ENCODE measurements at regions not wholly inside any gene's neighbourhood (a gene's known extent, or its start where the extent isn't known, plus 50 kb on each side); places are given as distances from the start of the nearest gene placed in this dataset.

DNA sequence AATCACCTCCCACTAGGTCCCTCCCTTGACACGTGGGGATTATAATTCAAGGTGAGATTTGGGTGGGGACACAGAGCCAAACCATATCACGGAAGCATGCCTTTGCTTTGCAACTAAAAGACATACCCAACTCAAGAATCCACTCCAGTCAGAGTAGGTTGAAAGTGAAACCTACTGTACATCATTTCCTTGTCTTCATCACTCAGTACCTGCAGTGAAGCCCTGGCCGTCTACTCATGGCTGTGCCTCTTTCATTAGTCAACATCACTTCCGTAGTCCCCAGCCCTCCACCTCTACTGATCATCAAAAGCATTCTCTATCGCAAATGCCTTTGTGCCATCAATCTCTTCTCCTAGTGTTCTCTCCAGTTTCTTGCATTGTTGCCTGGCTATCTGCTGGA, 343.1 kb upstream of the ARGLU1 start:
- no peak for DNase-seq

DNA sequence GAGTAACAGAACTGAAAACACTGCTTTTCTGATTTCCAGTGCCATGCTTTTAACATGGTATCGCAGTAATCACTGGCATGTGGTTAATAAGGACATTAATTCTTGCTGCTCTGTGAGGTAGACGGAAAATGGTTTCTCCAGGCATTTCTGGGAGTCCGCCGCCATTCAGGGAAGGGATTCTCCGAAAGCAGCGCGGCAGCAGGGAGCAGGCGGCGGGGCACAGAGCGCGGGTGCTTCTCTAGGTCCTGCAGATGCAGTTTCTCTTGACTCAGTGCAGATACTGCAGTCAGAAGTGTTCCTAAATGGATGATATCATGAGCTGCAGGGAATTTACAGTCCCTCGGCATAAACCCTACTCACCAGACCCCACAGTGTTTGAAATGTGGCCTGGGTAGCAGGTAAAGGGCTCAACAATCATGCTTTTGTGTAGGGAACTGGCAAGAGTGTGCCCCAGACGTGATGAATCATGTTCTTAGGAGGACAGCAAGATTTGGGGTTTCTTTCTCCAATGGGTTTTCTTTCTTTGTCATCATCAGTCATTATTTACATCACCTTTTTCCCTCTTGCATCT, 338.6 kb upstream of the ARGLU1 start:
- peak; percentile 41 for DNase-seq

DNA sequence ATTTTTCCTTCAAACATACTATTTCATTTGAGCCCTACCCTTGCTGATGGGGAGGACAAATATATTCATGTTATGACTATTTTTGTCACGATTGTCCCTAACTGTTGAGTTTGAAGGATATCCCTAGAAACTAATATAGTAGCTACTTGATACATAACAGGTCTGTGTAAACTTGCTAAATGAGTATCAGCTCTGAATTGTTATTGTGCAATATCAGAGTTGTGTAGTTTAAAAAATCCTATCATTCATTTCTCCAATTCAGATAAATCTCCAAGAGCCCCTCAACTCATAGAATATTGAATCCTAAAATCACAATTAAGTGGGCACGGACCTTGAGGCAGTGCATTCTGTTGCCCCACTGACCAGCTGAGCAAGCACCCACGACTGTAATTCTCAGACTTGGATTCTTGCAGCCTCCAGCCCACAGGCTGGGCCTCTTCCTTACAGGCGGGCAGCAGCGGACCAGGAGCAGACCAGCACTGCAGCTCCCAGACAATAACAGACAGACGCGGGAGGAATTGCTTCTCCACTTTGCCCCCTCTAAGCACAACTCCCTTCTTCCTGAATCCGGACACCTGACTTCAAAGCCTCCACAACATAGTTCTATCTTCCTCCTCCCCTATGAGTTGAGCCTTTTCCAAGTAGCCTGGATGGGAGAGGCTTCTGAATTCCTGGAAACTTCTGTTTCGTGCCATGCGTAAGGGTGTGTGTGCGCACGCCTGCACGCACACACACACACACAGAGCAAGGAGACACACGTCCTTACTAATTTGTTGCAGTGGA, 337.6 kb upstream of the ARGLU1 start:
- DNase-seq = peak; percentile 59

DNA sequence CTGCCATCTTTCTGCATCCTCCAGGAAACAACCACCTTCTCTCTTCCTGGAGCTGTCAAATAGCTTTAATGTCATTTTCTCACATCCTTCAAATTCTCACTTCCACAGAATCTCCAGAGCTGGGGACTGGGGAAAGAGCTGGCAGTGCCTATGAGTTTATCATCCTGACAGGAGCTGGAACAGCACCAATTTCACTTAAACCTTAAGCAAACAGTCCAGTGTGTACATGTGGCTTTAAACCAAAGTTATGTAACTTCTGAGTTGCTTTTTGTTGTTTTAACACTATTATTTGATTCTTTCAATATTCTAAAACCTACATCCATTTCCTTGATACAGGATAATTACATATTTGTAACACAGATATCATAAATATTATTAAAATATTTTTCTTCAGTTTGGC, 331.5 kb upstream of the ARGLU1 start:
- no peak for DNase-seq

DNA sequence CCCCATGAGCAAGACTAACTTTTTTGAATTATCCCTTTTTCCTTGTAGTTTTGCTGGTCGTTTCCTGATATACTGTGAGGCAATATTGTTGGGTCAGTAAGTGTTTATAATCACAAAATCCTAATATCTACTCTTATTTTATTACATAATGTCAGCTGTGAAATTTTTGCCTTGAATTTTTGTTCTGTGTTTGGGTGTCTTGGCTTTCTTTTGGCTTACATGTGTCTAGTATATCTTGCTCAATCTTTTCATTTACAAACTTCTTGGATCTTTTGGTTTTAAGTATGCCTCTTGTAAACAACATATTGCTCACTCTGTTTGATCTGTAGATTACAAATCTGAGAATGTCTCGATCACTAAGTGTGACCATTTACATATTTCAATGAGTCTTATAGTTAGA, 330.3 kb upstream of the ARGLU1 start:
- DNase-seq = no peak

DNA sequence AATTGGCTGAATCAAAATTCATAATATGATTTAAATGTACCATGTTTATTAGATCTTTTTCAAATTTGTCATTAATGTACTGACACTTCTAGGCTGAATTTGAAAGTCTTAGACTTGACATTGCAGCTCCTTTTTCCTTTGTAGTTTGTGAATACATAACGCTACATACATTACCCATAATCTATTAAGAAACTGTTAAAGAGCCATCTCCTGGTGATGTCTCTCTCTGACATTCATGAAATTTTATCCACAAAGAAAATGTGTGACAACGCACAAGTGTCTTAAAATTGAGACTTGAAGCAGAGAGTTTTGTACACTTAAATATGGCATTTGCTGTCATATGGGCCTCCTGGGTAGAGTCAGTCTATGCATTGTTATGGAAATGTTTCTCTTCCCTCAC, 320.2 kb upstream of the ARGLU1 start:
- DNase-seq = no peak

DNA sequence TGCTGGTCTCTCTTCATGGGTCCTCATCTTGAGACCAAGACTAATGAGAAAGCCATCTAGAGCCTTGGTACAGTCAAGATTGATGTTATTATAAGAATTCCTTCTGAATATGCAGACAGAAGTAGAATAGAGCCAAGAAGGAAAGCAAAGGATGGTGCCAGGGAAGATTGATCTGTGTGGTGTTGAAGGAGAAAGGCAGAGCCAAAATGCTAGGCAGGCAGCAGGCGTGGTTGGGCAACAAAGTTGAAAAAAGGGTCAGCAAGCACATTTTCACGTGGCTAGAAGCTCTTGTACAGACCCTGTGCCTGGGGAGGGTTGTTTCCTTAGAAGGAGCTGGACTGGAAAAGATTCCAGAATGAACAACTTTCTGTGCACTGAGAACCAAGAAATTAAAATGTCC, 319.7 kb upstream of the ARGLU1 start:
- no peak for DNase-seq

DNA sequence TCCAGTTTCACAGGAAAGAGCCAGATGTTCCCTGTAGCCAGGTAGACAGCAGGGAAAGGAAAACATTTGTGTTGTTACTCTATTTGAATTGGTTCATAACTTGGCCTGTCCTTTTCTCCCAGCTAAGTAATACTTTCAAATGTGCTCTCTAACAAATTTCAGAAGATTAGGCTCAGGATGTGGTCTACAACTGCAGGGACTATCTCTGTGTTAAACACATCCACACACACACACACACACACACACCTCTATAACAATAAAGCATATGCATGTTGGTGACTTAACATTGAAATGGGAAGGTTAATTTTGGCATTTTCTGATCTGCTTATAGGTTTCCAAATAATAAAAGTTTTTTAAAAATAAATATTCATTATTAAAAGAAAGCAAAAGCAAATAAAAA, 316.0 kb upstream of the ARGLU1 start:
- no peak for DNase-seq

DNA sequence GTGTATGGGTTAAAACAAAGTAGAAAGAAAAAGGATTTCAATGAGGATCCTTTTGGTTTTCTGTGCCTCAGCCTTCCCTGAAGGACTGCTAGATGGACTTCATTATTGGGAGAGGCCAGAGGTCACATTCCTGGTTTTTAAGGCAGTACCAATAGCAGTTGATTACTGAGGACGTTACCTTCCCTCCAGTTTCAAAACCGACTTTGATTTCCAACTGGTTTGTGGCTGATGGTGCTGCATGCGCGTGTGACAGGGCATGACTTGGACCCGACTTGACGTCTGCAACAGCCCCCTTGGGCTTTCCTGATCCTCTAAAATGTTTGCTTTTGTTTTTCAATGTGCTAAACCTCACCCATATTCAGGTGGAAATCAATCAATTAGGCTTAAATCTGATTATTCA, 314.3 kb upstream of the ARGLU1 start:
- peak; percentile 58 for DNase-seq

DNA sequence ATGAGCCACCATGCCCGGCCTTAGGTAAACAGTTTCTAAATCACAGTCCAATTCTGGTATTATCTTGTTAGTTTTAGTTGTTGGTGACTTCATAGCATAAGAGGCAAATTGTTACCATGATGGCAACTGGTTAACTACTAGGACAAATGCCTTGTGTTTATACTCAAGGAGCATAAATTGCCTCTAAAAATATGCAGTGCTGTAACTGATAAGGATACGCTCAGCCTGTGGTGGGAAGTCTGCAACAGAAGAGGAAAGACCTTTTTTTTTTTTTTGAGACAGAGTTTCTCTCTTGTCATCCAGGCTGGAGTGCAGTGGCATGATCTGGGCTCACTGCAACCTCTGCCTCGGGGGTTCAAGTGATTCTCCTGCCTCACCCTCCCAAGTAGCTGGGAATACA, 311.9 kb upstream of the ARGLU1 start:
- DNase-seq = no peak

DNA sequence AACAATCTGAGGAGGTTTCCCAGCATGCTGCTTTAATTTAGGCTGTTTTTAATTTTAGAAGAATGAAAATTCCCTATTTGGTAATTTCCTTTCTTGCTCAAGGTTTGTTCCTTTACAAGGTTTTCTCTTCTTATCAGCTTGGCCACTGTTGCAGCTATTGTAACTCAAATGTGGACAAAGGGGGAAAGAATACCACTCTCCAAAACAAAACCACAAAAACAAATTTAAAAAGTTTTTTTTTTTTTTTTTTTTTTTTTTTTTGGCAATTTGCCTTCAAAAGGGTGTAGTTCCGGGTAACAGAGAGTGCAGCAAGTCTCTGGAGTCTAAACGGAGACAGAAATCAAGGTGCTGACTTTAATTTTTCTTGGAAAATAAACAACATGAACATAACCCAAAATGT, 306.4 kb upstream of the ARGLU1 start:
- DNase-seq = no peak

DNA sequence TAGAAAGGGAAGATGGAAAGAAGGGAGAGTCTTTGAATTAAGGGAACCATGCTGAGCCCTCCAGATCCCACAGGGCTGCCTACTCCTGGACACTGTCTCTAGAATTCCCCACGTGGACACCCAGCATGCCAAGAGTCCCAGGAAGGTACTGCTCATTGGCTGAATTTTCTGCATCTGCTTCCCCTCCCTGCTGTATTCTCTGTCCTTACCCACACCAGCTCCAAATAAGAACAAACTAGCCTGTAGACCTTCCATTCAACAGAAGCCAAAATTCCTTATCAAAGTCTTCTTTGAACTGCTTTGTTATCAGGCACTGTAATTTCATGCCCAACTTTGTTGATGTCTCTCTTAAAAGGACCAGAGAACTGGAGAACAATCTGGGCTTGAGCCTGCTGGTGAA, 305.9 kb upstream of the ARGLU1 start:
- no peak for DNase-seq

DNA sequence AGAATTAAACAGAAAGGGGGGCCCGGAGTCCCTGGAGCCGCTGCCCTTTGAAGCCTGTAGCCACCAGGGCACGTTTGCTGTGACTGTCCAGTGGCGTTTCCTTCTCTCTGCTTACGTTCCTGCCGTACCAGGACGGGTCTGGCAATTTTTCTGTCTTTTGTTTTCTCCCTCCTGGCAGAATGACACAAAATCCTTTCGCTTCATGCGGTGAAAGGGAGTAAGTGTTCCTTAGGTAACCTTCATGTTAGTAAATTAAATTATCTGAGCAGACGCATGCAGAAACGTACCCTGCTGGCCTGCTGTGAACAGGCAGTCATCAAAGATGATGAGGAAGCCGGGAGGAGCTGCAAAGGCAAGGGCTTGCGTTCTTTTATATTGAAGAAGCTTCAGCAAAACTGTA, 299.3 kb upstream of the ARGLU1 start:
- DNase-seq = peak; percentile 63

DNA sequence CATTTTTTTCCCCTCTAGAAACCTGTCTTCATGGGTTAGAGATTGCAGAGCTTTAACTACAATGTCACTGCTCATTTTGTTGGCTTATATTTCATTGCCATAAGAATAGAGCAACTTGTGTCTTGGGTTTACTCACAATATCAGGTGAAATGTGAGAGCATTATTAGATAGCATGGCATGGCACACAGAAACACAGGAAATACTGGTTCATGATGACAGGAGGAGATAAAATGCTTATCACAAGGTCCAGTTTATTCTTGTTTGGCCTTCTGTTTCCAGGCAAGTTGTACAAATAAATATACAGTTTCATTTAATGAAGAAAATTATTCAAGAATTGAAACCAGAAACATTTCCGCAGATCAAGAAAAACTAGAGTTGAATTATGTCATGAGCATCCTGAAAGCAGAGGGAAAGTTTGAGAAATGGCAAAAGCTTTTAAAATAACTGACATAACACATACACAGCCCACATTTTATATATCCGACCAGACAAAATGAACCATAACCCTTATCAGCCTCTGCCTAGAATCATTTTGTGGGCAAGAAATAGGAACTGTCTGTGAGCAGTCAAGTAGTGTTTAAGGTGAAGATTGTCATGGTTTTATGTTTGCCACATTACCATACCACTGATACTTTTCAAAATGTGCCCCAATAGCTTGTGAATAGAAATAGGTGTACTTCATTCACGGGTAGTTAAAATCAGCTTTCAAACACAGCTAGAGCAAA, 297.9 kb upstream of the ARGLU1 start:
- no peak for DNase-seq

DNA sequence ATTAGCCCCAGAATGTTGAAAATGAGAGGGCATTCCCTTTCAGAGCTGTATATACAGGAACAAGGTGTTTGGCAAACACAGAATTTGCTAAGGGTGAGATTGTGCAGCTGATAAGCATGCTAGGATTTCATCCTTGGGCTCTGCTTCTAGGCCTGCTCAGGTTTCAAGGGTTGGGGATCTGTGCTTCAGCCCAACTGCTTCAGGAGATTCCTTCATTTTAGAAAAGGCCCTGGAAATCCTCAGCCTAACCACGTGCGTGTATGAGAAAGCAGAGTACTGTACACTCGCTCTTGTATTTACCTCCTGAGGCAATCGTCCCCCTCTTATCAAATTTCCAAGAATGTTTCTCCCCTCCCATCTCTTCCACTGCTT, 291.6 kb upstream of the ARGLU1 start:
- no peak for DNase-seq

DNA sequence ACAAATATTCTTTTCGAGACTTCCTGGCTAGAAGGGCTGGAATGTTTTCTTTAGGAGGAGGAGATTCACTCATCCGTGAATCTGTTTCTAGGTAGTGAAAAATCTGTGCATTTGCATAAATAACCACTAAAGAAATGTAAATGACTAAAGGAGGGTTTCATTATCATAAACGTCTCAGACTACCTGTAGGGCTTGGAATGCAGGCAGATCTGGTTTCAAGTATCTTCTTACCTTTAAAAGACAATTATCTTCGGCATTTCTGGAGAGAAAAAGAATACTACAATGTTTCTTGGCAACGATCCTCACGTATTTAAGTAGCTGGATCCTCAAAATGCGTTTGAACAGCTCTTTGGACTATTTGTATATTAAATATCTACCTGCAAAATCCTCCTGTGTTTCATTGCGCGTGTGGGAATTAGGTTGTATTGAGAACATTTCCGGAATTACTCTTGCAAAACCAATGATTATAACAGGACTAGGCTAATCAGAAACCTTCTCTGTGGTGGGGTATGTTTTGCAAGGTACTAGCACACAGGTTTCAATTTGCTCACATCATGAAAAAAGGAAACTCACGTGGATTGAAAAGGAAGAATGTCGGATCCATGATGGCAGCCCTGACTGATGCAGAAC, 291.1 kb upstream of the ARGLU1 start:
- no peak for DNase-seq

DNA sequence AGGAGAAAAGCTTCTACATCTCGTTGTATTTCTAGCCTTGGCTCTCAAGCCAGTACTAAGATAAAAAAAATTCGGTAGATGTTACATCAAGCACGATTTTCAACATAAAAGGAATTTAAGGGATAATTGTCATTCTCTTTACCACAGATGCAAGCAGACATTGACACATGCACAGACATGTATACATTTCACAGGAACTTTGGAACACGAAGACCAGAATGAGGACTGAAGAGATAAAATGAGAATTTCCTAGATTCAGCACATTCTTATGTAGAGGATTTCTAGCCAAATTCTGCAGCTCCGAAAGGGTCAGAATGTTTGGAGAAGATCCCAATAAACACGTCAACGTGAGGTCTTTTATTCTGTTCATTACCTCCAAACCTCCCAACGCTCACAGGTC, 284.5 kb upstream of the ARGLU1 start:
- no peak for DNase-seq

DNA sequence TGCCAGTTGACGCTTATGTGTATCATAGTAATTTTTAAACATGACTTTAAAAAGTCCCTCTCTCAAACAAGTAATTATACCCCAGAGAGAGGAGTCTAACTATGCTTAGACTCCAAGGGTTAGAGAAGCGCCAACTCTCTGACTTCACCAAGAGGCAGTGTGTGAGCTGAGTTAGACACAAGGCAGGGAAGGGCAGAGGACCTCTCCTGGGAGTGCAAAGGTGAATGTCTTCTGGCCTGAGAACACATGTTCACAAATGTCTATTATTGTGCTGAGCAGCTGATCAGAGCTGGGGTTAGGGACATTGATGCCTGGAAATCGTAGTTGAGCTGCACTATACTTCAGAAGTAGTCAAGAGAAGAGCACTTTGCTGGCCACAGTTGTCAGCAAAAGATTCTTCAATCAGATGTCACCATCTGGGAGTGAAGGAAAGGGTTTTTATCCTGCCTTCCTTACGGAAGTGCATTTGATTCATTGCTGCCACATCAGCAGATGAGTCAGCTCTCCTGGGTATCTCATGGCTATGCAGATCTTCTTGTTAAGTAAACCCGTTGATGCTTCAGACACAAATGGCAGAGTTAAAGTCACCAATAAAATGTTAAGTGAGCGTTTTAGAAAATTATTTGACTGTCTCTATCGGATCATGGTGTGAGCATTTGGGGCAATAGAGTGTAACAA, 283.2 kb upstream of the ARGLU1 start:
- DNase-seq = no peak

DNA sequence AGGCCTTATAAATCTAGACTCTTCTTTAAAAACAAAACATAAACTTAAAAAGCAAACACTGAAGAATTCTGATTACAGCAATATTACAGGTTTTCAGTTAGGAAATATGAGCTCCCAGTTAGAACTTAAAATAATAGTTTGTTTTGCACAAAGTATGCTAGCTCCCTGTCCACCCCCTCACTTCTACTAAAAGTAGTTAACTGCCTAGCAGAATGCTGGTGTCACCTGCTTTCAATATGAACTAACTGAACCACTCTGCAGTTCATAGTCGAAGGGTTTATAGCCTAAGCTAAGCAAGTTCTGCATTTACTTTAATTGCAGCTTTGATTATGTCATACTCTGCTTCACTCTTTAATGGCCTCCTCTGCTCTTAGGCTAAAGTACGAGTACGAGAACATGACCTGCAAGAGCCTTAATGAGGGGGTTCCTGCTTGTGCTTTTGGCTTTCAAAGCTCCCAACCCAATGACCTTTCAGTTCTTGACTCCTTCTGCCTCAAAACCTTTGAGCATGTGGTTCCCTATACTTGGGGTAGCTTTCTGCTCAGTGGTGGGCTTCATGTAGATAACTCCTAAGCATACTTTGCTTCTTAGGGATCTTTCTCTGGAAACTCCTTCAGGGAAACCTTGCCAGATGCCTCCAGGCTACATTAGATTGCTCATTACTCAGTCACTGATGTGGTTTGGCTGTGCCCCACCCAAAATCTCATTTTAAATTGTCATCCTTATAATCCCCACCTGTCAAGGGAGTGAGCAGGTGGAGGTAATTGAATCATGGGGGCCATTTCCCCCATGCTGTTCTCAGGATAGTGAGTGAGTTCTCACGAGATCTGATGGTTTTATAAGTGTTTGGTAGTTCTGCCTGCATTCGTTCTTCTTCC, 278.9 kb upstream of the ARGLU1 start:
- DNase-seq = no peak

DNA sequence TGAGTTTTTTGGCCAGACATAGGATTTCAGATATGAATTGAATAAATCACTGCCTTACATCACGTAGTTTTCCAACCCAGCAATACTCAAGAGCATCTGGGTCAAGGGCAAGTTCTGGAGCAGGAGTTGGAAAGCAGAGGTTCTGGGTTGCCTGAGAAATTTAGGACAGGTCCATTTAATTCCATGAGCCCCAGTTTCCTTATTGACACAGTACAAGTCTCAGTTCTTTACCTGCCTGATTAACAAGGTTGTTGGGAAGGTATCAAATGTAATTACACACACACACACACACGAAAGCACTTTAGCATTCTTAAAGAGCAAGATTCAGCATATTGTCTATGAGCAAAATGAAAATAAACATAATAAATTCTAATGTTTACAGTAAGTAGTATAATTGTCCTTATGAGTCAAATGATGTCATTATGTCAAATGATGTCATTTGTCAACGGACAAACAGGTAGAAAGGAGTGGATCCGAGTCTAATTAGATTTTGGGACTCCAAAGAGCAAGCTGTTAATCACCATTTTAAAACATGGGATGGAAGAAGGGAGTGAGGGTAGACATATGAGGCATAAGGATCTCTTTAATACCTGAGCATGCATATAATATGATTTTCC, 268.4 kb upstream of the ARGLU1 start:
- DNase-seq = no peak

DNA sequence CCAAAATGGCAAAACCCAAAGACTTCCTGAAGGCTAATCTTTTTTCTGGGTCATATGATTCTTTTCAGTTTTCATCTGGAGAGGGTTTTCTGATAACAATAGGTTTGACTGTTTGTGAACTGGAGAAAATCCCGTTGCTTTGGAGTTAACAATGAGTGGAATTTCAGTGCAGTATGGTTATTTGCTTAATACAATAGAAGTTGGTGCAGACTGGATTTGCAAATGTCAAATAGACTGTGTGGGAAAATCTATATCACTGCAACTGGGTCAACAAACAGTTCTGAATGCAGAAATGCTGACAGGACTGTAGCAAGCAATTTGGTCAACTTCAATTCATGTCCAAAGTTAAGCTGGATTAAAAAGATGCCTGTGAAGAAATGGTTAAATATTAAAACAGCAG, 267.5 kb upstream of the ARGLU1 start:
- DNase-seq = peak; percentile 53

DNA sequence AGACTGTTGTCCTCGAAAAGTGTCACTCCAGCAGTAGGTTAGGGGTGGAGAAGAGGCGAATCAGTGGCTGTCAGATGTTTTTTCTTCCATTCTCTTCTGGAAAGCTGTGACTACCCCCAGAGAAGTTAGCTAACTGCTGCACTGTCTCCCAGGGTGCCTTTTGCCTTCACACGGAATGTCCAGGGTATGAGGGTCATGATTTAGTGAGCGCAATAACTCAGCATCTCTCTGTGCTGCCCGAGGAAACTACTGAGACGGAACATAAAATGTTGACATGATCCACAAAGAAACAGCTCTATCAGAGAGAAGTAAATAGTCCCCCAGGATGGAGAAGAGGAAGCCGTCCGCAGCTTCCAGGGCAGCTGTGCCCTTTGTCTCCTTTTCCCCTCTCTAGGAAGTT, 254.0 kb upstream of the ARGLU1 start:
- no peak for DNase-seq

All from retina (tissue), 1 donor.